Epidermal melanocyte (primary cell): ENCODE measurements at regions not wholly inside any gene's neighbourhood (a gene's known extent, or its start where the extent isn't known, plus 50 kb on each side); places are given as distances from the start of the nearest gene placed in this dataset.
"Not testable (repeated sequence)": the region's sequence is repeated elsewhere in the genome, so short reads cannot be mapped to it uniquely, and the experiment has no call there.

ENCODE experiments used
- DNase-seq: peaks from one replicate; pipeline ENCODE4 v3.0.0; 2011; ENCODE audit warnings: low spot score; ENCODE audit not compliant: insufficient read length

- DNase-seq: no peak
Measured at GRCh38 chr1:73771396-73771795, 426.6 kb downstream of the LRRIQ3 start.

GRCh38 chr1:73770109-73770905, 427.7 kb downstream of the LRRIQ3 start:
- no peak for DNase-seq

- no peak for DNase-seq
Measured at GRCh38 chr1:73766786-73767348, 431.1 kb downstream of the LRRIQ3 start.

- no peak for DNase-seq
Measured at GRCh38 chr1:73765551-73766233, 432.3 kb downstream of the LRRIQ3 start.

- no peak for DNase-seq
Measured at GRCh38 chr1:73761559-73761958, 436.4 kb downstream of the LRRIQ3 start.

- DNase-seq: no peak
Measured at GRCh38 chr1:73759011-73759410, 439.0 kb downstream of the LRRIQ3 start.

- no peak for DNase-seq
Measured at GRCh38 chr1:73756817-73757216, 441.2 kb downstream of the LRRIQ3 start.

- DNase-seq: no peak
Measured at GRCh38 chr1:73755649-73756048, 442.3 kb downstream of the LRRIQ3 start.

GRCh38 chr1:73749996-73750395, 448.0 kb downstream of the LRRIQ3 start:
- DNase-seq: no peak

GRCh38 chr1:73744985-73745384, 453.0 kb downstream of the LRRIQ3 start:
- DNase-seq: no peak

GRCh38 chr1:73736125-73736524, 461.9 kb downstream of the LRRIQ3 start:
- DNase-seq: no peak

- DNase-seq: no peak
Measured at GRCh38 chr1:73727036-73727435, 470.9 kb downstream of the LRRIQ3 start.

GRCh38 chr1:73722055-73722454, 475.9 kb downstream of the LRRIQ3 start:
- no peak for DNase-seq

GRCh38 chr1:73717976-73718375, 480.0 kb downstream of the LRRIQ3 start:
- no peak for DNase-seq

GRCh38 chr1:73711089-73711488, 486.9 kb downstream of the LRRIQ3 start:
- no peak for DNase-seq

- no peak for DNase-seq
Measured at GRCh38 chr1:73701826-73702225, 496.1 kb downstream of the LRRIQ3 start.

GRCh38 chr1:73676186-73676585, 521.8 kb downstream of the LRRIQ3 start:
- DNase-seq: no peak

GRCh38 chr1:73674945-73675561, 522.9 kb downstream of the LRRIQ3 start:
- peak; percentile 21 for DNase-seq

GRCh38 chr1:73673971-73674370, 524.0 kb downstream of the LRRIQ3 start:
- peak; percentile 38 for DNase-seq

- DNase-seq: no peak
Measured at GRCh38 chr1:73671530-73671929, 526.4 kb downstream of the LRRIQ3 start.

- not testable (repeated sequence) for DNase-seq
Measured at GRCh38 chr1:73667959-73668358, 530.0 kb downstream of the LRRIQ3 start.

GRCh38 chr1:73662526-73662925, 535.5 kb downstream of the LRRIQ3 start:
- no peak for DNase-seq
